Keratinocyte (primary cell): ENCODE measurements at regions not wholly inside any gene's neighbourhood (a gene's known extent, or its start where the extent isn't known, plus 50 kb on each side); places are given as distances from the start of the nearest gene placed in this dataset.

ENCODE experiments used
- CTCF ChIP-seq, 3 experiments: IDR thresholded peaks in 1 of 3; conservative IDR thresholded peaks in 1 of 3; optimal IDR thresholded peaks in 1 of 3; 2 replicates in 2 of 3; 3 replicates in 1 of 3; pipeline versions ENCODE3 to v1.5.1; 2011; ENCODE audit warnings: low read length in 3 of 3, mild to moderate bottlenecking in 3 of 3, moderate library complexity in 2 of 3, control low read depth in 1 of 3, inconsistent platforms in 1 of 3; ENCODE audit not compliant: insufficient read depth in 2 of 3; ENCODE audit errors: extremely low read depth in 1 of 3
- EZH2 ChIP-seq: IDR thresholded peaks from one replicate; pipeline ENCODE4 v1.6.1; 2012; ENCODE audit warnings: inconsistent platforms, mild to moderate bottlenecking, low read length, moderate library complexity

- no peak for TF ChIP-seq CTCF (optimal IDR thresholded peaks at IDR 0.05 in 1 of 3, IDR thresholded peaks at IDR 0.05 in 1 of 3, conservative IDR thresholded peaks at IDR 0.05 in 1 of 3; ENCODE audit: extremely low read depth in 1 of 3, insufficient read depth in 2 of 3, low read length in 3 of 3)
- no peak for TF ChIP-seq EZH2
These were observed 61.8 kb downstream of the DRD1 start for GRCh38 chr5:175382171-175382570.
